ENCODE measurements at regions not wholly inside any gene's neighbourhood (a gene's known extent, or its start where the extent isn't known, plus 50 kb on each side); places are given as distances from the start of the nearest gene placed in this dataset.

DNA sequence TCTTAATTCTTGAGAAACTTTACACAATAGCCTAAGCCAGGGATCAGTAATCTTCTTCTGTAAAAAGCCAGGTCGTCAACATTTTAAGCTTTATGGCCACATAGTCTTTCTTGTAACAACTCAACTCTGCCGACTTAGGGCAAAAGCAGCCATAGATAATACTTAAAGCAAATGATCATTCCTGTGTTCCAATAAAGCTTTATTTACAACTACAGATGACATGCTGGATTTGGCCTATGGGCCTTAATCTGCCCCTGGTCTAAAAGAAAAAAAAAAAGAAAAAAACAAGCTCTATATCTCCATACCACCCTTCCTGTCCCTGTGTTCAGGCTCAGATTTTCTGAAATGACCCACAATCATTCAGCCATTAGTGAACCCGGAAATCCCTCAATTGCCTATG is 220.3 kb downstream of the ENC1 start:
- Mint-ChIP-seq H3K27me3 (ENCODE audit: insufficient read depth, unreplicated experiment) (no peaks in the 10 kb centered on the region), H3K4me3 (ENCODE audit: unreplicated experiment) (no peak overlapping the region), H3K9me3 (ENCODE audit: unreplicated experiment) (no peaks in the 10 kb centered on the region), H3K36me3 (ENCODE audit: insufficient read depth, unreplicated experiment) (no peaks in the 10 kb centered on the region), H3K27ac (ENCODE audit: unreplicated experiment) (no peak overlapping the region), H3K4me1 (ENCODE audit: low read depth, unreplicated experiment) (peaks cover 51% of the 10 kb centered on the region)
- DNase-seq = no peak
- POLR2A ChIA-PET = no interaction called here
- BruUV-seq (replicated peaks) = no TSS peak
- Histone ChIP-seq H3K27me3 (replicated peaks; ENCODE audit: control insufficient read depth, insufficient read depth, low read length) (no peaks in the 10 kb centered on the region), H3K4me1 (peaks cover 37% of the 10 kb centered on the region), H3K9me3 (no peaks in the 10 kb centered on the region), H3K36me3 (ENCODE audit: control insufficient read depth, insufficient read depth, low read length) (no peaks in the 10 kb centered on the region), H3K4me3 (ENCODE audit: low read depth, low read length) (no peak overlapping the region)
- TF ChIP-seq, protein P1, sequence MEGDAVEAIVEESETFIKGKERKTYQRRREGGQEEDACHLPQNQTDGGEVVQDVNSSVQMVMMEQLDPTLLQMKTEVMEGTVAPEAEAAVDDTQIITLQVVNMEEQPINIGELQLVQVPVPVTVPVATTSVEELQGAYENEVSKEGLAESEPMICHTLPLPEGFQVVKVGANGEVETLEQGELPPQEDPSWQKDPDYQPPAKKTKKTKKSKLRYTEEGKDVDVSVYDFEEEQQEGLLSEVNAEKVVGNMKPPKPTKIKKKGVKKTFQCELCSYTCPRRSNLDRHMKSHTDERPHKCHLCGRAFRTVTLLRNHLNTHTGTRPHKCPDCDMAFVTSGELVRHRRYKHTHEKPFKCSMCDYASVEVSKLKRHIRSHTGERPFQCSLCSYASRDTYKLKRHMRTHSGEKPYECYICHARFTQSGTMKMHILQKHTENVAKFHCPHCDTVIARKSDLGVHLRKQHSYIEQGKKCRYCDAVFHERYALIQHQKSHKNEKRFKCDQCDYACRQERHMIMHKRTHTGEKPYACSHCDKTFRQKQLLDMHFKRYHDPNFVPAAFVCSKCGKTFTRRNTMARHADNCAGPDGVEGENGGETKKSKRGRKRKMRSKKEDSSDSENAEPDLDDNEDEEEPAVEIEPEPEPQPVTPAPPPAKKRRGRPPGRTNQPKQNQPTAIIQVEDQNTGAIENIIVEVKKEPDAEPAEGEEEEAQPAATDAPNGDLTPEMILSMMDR (IDR thresholded peaks at IDR 0.05; ENCODE audit: insufficient read depth in 1 of 2, low read depth in 1 of 2, low read length in 1 of 2, severe bottlenecking in 1 of 2, unreplicated experiment in 1 of 2) = no peak
- CTCF ChIA-PET = no interaction called here
- intact Hi-C loops (cut with micrococcal nuclease; ENCODE audit: unreplicated experiment) = no loop called here

GRCh38 chr5:74419468-74419867 is 221.1 kb downstream of the ENC1 start:
- POLR2A ChIA-PET = interaction anchor here (0.7 kb wide), 1 partner anchor 24 kb away, joined by 3 read pairs; no protein-coding TSS in a partner anchor
- H3K4me3 Mint-ChIP-seq (ENCODE audit: unreplicated experiment) = no peak overlapping the region
- no peaks in the 10 kb centered on the region for H3K27me3 Mint-ChIP-seq (ENCODE audit: insufficient read depth, unreplicated experiment)
- H3K4me1 ChIP-seq = peaks cover 37% of the 10 kb centered on the region
- no peaks in the 10 kb centered on the region for H3K9me3 ChIP-seq
- H3K27ac Mint-ChIP-seq (ENCODE audit: unreplicated experiment) = no peak overlapping the region
- no peak overlapping the region for H3K4me3 ChIP-seq (ENCODE audit: low read depth, low read length)
- BruUV-seq (replicated peaks) = no TSS peak
- H3K36me3 ChIP-seq (ENCODE audit: control insufficient read depth, insufficient read depth, low read length) = no peaks in the 10 kb centered on the region
- no peaks in the 10 kb centered on the region for H3K9me3 Mint-ChIP-seq (ENCODE audit: unreplicated experiment)
- intact Hi-C loops (cut with micrococcal nuclease; ENCODE audit: unreplicated experiment) = loop anchor here (1.0 to 2.0 kb wide), 2 partner anchors 23 to 161 kb away; no protein-coding TSS in a partner anchor
- no peak for DNase-seq
- CTCF ChIA-PET = no interaction called here
- H3K27me3 ChIP-seq (replicated peaks; ENCODE audit: control insufficient read depth, insufficient read depth, low read length) = no peaks in the 10 kb centered on the region
- TF ChIP-seq, protein P1 (IDR thresholded peaks at IDR 0.05; ENCODE audit: insufficient read depth in 1 of 2, low read depth in 1 of 2, low read length in 1 of 2, severe bottlenecking in 1 of 2, unreplicated experiment in 1 of 2) = no peak
- peaks cover 55% of the 10 kb centered on the region for H3K4me1 Mint-ChIP-seq (ENCODE audit: low read depth, unreplicated experiment)
- H3K36me3 Mint-ChIP-seq (ENCODE audit: insufficient read depth, unreplicated experiment) = no peaks in the 10 kb centered on the region

DNA sequence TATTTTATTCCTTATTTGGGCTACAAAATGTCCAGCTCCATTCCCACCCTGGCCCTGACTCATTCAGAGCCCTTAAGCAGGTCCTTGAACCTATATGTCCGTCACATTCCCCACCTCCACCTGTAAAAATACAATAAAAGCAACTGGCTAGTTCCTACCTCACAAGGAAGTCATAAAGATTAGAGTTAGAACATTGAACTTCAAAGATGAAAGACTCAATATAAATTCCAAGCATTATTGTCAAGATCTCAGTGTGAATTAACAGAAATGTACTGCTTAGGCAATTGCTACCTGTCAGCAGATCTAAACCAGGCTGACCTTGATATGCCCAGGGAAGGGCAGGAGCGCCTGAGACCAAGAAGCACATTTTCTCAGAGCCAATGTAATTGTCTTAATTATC is 221.8 kb downstream of the ENC1 start:
- POLR2A ChIA-PET = no interaction called here
- intact Hi-C loops (cut with micrococcal nuclease; ENCODE audit: unreplicated experiment) = loop anchor here (1.0 to 2.0 kb wide), 3 partner anchors 10 to 162 kb away; no protein-coding TSS in a partner anchor
- no TSS peak for BruUV-seq (replicated peaks)
- Mint-ChIP-seq H3K4me3 (ENCODE audit: unreplicated experiment) (no peak overlapping the region), H3K9me3 (ENCODE audit: unreplicated experiment) (no peaks in the 10 kb centered on the region), H3K27me3 (ENCODE audit: insufficient read depth, unreplicated experiment) (no peaks in the 10 kb centered on the region), H3K4me1 (ENCODE audit: low read depth, unreplicated experiment) (peaks cover 63% of the 10 kb centered on the region), H3K27ac (ENCODE audit: unreplicated experiment) (no peak overlapping the region), H3K36me3 (ENCODE audit: insufficient read depth, unreplicated experiment) (no peaks in the 10 kb centered on the region)
- TF ChIP-seq, protein P1 (IDR thresholded peaks at IDR 0.05; ENCODE audit: insufficient read depth in 1 of 2, low read depth in 1 of 2, low read length in 1 of 2, severe bottlenecking in 1 of 2, unreplicated experiment in 1 of 2) = no peak
- Histone ChIP-seq H3K36me3 (ENCODE audit: control insufficient read depth, insufficient read depth, low read length) (no peaks in the 10 kb centered on the region), H3K9me3 (no peaks in the 10 kb centered on the region), H3K4me3 (ENCODE audit: low read depth, low read length) (no peak overlapping the region), H3K4me1 (peaks cover 42% of the 10 kb centered on the region), H3K27me3 (replicated peaks; ENCODE audit: control insufficient read depth, insufficient read depth, low read length) (no peaks in the 10 kb centered on the region)
- CTCF ChIA-PET = no interaction called here
- DNase-seq = peak; percentile 55 to 61
